ENCODE measurements at regions not wholly inside any gene's neighbourhood (a gene's known extent, or its start where the extent isn't known, plus 50 kb on each side); places are given as distances from the start of the nearest gene placed in this dataset.
"Not testable (repeated sequence)": the region's sequence is repeated elsewhere in the genome, so short reads cannot be mapped to it uniquely, and the experiment has no call there.

- no peak for TF ChIP-seq POLR2A (IDR thresholded peaks at IDR 0.05; ENCODE audit: low read depth, low read length)
- no peak for DNase-seq (ENCODE audit: insufficient read length, low spot score)
- FAIRE-seq = no peak
Measured at GRCh38 chr1:64388336-64388735, 81.6 kb upstream of the CACHD1 start.

- DNase-seq (ENCODE audit: insufficient read length, low spot score) (no peak), FAIRE-seq (no peak)
- TF ChIP-seq POLR2A (IDR thresholded peaks at IDR 0.05; ENCODE audit: low read depth, low read length) = no peak
Measured at GRCh38 chr1:64392109-64392508, 77.8 kb upstream of the CACHD1 start.

GRCh38 chr1:64393790-64394189 is 76.1 kb upstream of the CACHD1 start:
- DNase-seq (ENCODE audit: insufficient read length, low spot score) (no peak), FAIRE-seq (no peak)
- TF ChIP-seq POLR2A (IDR thresholded peaks at IDR 0.05; ENCODE audit: low read depth, low read length) = no peak

DNA sequence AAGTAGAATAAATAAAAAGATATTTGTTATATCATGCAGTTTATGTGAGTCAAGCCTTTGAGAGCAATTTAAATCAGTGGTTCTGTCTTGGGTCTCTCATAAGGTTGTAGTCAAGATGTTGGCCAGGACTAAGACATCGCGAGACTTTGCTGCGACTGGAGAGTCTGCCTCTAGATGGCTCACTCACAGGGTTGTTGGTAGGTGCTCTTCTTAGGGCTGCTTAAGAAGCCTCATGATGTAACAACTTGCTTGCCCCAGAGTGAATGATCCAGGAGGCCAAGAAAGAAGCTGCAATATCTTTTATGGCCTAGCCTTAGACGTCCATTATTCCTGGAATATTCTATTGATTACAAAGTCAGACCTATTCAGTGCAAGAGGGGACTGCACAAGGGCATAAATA is 73.1 kb upstream of the CACHD1 start:
- no peak for TF ChIP-seq POLR2A (IDR thresholded peaks at IDR 0.05; ENCODE audit: low read depth, low read length)
- FAIRE-seq (no peak), DNase-seq (ENCODE audit: insufficient read length, low spot score) (no peak)

DNA sequence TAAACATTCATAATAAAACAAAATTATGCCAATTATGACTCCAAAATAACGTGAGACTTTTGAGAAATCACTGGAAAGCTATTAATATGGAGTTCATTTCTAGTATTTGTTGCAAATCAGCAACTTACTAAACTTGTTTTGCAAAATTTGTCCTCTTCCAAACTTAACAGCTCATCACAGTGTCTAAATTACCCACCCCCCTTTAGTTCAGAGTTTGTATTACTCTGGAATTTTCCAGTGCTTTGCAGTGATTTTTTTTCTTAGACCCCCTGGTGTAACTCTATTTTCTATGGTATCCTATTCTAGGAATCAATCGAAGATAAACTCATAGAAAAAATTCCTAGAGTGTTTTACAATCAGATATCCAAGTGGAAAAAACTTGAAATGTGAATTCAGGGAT is 72.4 kb upstream of the CACHD1 start:
- DNase-seq (ENCODE audit: insufficient read length, low spot score) (no peak), FAIRE-seq (no peak)
- TF ChIP-seq POLR2A (IDR thresholded peaks at IDR 0.05; ENCODE audit: low read depth, low read length) = no peak

DNA sequence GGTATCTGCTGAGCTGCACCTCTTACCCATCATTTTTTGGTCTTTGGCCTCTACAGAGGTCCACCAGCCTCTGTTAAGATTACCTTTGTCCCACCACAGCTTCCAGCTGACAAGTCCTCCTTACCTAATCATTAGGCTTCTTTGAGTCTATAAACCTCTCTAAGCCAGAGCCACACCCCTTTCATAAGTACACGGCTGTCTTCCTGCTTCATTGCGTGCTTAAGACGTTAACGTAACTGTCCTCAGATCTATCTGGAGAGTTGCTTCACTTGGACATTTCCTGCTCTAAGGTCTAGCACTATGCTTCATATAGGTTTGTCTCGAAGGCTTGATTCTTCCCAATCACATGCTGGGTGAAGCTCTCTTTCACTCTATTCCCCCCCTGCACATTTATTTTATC is 71.0 kb upstream of the CACHD1 start:
- no peak for DNase-seq (ENCODE audit: insufficient read length, low spot score)
- no peak for TF ChIP-seq POLR2A (IDR thresholded peaks at IDR 0.05; ENCODE audit: low read depth, low read length)
- FAIRE-seq = no peak

GRCh38 chr1:64401285-64401684 is 68.6 kb upstream of the CACHD1 start:
- DNase-seq (ENCODE audit: insufficient read length, low spot score) = no peak
- no peak for FAIRE-seq
- TF ChIP-seq POLR2A (IDR thresholded peaks at IDR 0.05; ENCODE audit: low read depth, low read length) = no peak

DNA sequence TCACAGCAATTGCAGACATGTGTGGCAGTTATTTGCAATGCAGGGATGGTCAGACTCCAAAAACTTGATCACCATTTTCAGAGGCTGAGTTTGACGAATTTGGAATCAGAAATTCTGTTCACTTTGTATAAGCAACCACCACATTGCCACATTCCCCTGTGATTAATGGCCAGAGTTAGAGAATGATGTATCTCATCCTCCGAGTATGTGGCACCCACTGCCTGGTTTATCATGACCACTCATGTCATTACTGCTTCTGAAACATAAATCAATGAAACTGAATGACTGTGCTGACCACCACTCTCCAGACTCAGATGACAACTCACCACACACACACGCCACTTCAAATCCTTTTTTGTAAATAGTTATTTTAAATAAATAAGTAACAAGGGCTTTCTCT is 66.6 kb upstream of the CACHD1 start:
- FAIRE-seq (no peak), DNase-seq (ENCODE audit: insufficient read length, low spot score) (no peak)
- no peak for TF ChIP-seq POLR2A (IDR thresholded peaks at IDR 0.05; ENCODE audit: low read depth, low read length)

DNA sequence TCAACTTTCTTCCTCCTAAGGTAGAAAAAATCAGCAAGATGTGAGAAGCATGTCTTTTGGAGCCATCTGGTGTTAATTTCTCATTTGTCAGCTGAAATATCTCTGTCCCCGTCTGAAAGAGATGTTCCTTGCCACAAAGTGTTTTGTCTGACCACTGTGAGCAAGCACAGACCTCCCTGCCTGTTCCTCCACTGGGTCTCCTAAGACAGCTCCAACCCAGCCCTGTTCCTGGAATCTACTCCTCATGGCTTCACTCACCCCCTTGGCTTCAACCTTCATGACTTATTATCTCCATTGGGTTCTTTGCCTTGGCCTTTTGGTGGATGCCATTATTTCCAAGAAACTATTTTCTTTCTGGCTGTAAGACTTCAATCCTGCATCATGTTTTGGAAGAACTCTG is 65.7 kb upstream of the CACHD1 start:
- DNase-seq (ENCODE audit: insufficient read length, low spot score) = no peak
- no peak for TF ChIP-seq POLR2A (IDR thresholded peaks at IDR 0.05; ENCODE audit: low read depth, low read length)
- no peak for FAIRE-seq

DNA sequence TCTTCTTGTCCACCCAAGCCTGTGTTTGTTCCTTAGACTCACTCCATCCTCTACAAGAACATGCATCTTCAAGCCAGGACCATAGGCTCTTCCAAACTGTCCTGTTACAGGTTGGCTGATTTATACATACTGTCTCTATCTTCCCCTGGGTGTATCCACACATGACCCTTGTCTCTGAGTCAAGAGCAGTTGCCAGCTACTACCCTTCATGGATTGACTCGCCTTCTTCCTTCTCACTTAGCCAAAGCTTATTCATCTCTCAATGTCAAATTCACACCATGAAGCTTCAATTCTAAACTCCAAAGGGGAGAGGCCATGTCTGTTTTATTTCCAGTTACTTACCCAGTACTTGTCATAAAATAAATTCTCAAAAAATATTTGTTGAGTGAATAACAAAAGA is 64.1 kb upstream of the CACHD1 start:
- FAIRE-seq (no peak), DNase-seq (ENCODE audit: insufficient read length, low spot score) (no peak)
- no peak for TF ChIP-seq POLR2A (IDR thresholded peaks at IDR 0.05; ENCODE audit: low read depth, low read length)

- no peak for DNase-seq (ENCODE audit: insufficient read length, low spot score)
- TF ChIP-seq POLR2A (IDR thresholded peaks at IDR 0.05; ENCODE audit: low read depth, low read length) = no peak
- FAIRE-seq = no peak
Measured at GRCh38 chr1:64410217-64410616, 59.7 kb upstream of the CACHD1 start.

- FAIRE-seq; DNase-seq (ENCODE audit: insufficient read length, low spot score): not testable (repeated sequence)
Measured at GRCh38 chr1:64414855-64415546, 54.9 kb upstream of the CACHD1 start.

DNA sequence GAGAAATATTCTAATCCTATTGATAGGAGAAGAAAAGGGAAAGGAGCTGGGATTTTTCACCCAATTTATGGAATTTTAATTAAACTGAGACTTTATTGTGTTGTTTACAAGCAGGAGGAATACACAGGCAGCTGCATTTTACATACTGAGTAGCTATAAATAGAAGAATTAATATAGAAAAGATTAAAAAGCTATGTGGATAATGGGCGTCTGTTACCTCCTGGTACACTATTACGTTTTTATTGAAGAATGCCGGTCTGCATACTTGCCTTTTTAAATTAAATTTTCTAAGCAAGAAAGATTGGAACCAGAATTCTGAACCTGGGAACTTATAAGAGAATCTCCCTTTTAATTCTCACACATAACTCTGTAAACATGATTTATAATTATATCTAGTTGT is 52.1 kb upstream of the CACHD1 start:
- no peak for DNase-seq (ENCODE audit: insufficient read length, low spot score)
- no peak for TF ChIP-seq POLR2A (IDR thresholded peaks at IDR 0.05; ENCODE audit: low read depth, low read length)
- FAIRE-seq = no peak
